Fibroblast of mammary gland (primary cell): ENCODE measurements at regions not wholly inside any gene's neighbourhood (a gene's known extent, or its start where the extent isn't known, plus 50 kb on each side); places are given as distances from the start of the nearest gene placed in this dataset.

Source experiments
- DNase-seq: peaks from one replicate; pipeline ENCODE4 v3.0.0-alpha.2; 2010; ENCODE audit warnings: low read depth
- H3K4me3 ChIP-seq: 2 replicates; pipeline ENCODE4 v1.5.1; 2011; ENCODE audit warnings: low read depth, mild to moderate bottlenecking, low read length, moderate library complexity; ENCODE audit not compliant: control insufficient read depth
- TF ChIP-seq, protein P1 (sequence below): conservative IDR thresholded peaks from 2 replicates; pipeline ENCODE4 v1.5.1; 2011; ENCODE audit warnings: low read depth, low read length, inconsistent platforms; ENCODE audit not compliant: control insufficient read depth, insufficient read depth

DNA sequence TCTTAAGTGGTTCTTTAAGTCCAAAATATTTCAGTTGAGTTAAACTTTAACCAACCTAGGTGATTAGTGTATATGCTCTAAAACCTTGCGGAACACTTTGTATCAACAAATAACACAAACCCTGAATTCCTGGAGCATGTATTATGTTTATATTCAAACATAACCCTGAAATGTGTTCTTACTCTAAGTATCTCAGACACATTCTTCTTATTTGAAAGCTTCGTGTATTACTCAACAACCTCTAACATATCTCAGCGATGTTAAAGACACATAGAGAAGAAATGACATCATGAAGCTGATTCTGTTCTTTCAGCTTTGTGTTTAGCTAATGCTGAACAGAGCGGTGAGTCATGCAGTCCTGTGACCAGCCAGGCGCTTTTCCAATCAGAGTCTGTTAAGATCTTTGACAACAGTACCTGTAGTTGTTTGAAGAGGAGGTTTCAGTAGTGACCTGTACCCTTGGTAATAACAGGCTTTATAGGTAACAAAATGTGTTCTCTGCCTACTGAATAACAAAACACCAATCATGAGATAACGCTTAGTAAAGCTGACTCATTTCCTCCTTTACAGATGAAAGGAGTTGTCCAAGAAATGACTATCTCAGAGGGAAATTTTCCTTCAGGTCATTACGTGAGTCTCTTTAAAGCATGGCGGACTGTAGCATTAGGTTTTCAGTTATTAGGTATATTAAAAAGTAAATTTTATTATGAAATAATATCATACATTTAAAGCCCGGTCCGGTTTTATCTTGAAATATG is 67.3 kb upstream of the KLF6 start:
- no peak overlapping the region for H3K4me3 ChIP-seq
- peak; percentile 99 for DNase-seq
- TF ChIP-seq, protein P1, sequence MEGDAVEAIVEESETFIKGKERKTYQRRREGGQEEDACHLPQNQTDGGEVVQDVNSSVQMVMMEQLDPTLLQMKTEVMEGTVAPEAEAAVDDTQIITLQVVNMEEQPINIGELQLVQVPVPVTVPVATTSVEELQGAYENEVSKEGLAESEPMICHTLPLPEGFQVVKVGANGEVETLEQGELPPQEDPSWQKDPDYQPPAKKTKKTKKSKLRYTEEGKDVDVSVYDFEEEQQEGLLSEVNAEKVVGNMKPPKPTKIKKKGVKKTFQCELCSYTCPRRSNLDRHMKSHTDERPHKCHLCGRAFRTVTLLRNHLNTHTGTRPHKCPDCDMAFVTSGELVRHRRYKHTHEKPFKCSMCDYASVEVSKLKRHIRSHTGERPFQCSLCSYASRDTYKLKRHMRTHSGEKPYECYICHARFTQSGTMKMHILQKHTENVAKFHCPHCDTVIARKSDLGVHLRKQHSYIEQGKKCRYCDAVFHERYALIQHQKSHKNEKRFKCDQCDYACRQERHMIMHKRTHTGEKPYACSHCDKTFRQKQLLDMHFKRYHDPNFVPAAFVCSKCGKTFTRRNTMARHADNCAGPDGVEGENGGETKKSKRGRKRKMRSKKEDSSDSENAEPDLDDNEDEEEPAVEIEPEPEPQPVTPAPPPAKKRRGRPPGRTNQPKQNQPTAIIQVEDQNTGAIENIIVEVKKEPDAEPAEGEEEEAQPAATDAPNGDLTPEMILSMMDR: no peak

DNA sequence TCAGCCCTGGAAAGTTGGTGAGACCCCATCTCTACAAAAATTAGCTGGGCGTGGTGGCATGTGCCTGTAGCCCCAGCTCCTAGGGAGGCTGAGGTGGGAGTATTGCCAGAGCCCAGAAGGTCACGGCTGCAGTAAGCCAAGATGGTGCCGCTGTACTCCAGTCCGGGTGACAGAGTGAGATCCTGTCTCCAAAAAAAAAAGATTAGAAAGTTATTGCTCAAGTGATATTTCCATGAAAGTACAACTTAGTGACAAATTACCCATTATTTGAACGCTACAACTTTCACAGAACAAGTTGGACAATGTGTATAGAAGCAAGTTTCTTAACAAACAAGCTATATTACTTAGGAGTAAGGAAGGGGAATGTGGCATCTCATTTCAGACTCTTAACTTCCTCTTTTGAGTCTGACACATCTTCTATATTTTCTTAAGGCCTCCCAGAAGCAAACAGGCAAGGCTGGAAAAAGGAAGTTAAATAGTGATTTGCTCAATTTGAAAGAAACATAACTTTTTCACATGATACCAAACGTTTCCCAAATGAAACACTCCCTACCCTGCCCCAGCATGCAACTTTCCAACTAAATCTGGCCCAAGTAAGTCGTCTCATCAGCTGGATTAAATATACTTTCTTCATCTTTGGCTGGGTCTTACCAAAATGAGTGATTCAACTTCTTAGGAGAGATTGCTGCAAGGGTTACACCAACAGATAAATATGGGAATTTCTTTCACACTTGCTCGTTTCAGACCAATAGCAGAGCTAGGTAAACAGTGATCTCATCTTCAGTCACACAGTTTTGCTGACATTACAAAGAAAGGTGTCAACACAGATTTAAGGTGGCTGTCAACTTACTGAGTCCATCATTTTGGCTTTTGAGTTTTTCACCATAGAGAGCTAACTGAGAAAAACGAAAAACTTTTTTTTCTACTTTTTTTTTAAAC is 66.3 kb upstream of the KLF6 start:
- H3K4me3 ChIP-seq: no peak overlapping the region
- DNase-seq: peak; percentile 94
- TF ChIP-seq, protein P1: no peak

DNA sequence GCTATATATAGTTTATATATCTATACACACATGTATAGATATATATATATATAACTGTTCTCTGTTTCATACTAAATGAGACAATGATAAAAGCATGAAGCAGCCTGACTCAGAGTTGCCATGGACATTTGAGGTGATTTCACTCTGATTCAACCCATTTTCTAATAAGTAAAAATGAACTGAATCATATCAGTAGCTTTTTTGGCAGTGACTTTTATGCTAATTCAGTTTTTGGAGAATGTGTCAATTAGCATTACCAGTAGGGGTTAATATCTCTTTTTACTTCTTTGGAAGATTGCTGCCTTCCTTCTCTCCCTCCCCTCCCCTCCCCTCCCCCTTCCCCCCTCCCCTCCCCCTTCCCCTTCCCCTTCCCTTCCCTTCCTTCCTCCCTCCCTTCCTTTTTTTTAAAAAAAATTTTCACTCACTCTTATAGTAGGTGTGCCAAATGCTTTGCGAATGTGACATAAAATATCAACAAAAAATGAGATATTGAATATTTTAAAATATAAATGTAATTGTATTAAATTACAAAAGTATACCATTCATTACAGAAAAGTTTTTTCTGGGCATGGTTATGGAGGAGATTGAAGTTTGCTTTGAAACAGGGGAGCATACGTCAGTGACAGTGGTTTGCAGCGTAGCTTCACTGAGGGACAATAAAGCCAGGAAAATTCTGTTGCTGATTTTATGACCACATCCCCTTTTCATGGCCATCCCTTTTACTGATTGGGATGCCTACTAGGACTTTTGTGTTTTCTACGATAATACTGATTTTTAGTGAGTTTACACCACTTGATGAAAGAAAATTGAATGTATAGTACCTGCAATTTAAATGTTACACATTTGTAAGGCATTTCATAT is 64.0 kb upstream of the KLF6 start:
- TF ChIP-seq, protein P1: no peak
- H3K4me3 ChIP-seq: no peak overlapping the region
- DNase-seq: peak; percentile 92

DNA sequence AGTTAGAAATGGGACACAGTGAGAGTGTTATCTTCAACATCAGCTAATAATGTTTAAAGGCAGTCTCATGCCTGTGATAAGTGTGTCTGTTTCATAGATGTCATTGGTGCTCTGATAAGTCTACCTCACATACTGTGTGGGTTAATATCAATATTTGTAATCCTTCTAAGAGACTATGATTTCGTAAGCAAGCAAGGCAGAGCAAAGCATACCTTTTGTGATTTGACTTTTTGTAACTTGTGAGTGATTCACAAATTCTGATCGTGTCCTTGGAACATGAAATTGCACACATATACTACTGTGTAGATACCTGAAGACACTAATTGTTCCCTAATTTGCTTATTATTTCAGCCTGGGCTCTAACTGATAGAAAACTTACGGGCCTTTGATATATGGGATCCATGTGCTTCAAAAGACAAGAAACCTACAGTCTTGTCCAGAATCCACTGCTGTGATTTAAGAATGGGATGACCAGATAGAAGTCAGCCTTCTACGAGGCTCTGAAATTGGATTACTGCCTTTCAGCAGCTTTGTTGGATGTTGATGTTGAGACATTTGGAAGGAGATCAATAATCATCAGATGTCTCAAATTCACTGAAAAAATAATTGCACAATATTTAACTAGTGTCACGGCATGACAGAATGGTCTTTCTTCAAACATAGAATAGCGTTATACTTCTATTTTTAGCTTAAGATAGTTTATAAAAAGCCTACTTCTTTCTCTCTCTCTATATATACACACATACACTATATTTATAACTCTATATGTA is 63.2 kb upstream of the KLF6 start:
- DNase-seq: peak; percentile 90
- no peak overlapping the region for H3K4me3 ChIP-seq
- TF ChIP-seq, protein P1: no peak

DNA sequence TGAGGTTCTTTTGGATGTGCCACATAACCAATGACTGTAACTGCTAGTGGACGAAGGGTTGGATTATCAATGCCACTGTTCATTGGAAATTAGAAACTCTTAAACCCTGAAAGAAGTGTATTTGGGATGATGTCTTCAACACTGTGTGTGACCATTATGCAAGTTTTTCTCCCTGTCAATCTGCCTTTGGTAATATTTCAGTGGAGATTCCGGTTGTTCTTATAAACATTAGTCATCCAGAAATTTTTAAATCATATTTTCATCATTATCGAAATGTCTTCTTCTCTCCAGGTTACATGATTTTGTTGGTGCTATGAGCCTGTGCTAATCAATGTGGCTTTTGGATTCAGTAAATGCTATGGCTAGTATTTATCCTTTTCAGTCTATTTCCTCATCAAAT is 61.7 kb upstream of the KLF6 start:
- H3K4me3 ChIP-seq: no peak overlapping the region
- DNase-seq: no peak
- TF ChIP-seq, protein P1: no peak
